Hematopoietic multipotent progenitor cell treated with erythropoietin and hydrocortisone succinate and interleukin-3 and kit ligand, for 8 days (in vitro differentiated cells): ENCODE measurements at regions not wholly inside any gene's neighbourhood (a gene's known extent, or its start where the extent isn't known, plus 50 kb on each side); places are given as distances from the start of the nearest gene placed in this dataset.
"Not testable (repeated sequence)": the region's sequence is repeated elsewhere in the genome, so short reads cannot be mapped to it uniquely, and the experiment has no call there.

Source experiments
- DNase-seq: peaks from one replicate; pipeline ENCODE4 v3.0.0-alpha.2; 2015

GRCh38 chr12:66733321-66733720 lies 54.4 kb upstream of the GRIP1 start:
- DNase-seq: no peak

DNA sequence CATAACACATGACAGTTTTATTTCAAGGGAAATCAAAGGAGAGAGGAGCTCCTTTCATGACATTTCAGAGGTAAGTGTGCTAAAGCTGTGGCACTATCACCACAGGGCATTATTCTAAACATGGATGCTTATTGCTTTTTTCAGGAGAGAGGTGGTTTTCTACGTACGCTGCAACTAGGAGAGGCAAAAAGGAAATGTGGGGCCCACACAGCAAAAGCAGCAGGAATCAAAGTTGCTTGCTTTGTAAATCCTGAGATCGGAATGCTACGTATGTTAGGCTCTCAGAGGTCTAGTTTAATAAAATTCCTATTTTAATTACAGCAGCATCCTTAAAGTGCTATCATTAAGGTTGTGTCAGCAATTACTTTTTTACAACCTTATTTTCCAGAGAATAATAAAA lies 55.0 kb upstream of the GRIP1 start:
- no peak for DNase-seq

GRCh38 chr12:66735275-66735674 lies 56.4 kb upstream of the GRIP1 start:
- DNase-seq: no peak

- no peak for DNase-seq
These were observed 58.1 kb upstream of the GRIP1 start for GRCh38 chr12:66736931-66737330.

DNA sequence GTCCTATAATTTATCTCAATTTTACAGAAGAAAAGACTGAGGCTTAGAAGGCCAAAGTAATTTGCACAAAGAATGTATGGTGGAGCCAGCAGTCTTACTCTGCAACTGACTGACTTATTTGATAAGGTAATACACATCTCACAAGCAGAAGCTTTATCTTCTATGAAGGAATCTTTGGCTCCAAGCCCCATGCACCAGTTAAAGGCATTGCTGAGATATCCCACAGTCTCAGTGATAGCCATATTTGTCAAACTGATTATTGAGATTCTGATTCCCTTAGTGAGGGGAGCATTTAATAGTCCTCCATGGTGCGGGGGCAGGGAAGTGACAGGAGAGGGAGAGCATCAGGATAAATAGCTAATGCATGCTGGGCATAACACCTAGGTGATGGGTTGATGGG lies 60.4 kb upstream of the GRIP1 start:
- no peak for DNase-seq

GRCh38 chr12:66739940-66740651 lies 61.2 kb upstream of the GRIP1 start:
- DNase-seq: no peak

DNA sequence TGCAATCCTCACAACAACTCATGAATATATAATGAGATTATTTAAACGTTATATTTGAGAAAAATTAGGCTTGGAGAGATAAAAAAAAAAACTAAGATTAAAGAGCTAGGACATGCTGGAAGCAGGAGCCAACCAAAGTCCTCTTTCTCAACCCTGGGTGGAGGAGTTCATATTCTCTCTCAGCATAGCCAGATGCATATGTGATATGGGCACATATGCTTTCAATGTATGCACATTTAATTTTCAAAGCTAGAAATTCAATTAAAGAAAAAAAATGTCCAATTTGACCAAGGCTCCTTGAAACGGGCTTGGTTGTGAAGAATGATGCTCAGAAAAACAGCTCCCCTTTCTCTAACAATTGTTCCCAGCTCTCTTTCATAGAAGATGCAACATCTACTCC lies 61.9 kb upstream of the GRIP1 start:
- no peak for DNase-seq

GRCh38 chr12:66741919-66742318 lies 63.0 kb upstream of the GRIP1 start:
- DNase-seq: no peak

- DNase-seq: no peak
These were observed 63.9 kb upstream of the GRIP1 start for GRCh38 chr12:66742508-66743367.

GRCh38 chr12:66744461-66744860 lies 65.6 kb upstream of the GRIP1 start:
- no peak for DNase-seq

DNA sequence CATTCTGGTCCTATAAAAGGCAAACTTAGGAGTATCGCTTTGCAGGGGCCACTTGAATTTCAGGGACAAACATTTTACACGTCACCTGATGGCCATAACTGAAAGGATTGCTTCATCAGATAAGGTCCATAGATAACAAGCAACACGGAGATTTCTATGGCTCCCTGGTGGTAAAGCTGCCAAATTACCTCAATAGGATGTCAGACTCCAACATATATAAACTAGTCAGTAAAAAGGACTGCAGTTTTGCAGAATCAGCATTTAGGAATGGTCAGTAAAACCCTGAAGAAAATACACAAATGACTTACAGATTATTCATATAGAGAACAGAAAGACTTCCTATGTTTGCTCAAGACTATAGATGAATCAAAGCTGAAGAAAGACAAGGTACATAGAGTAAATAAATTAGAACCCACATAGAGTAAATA lies 66.1 kb upstream of the GRIP1 start:
- DNase-seq: no peak

- no peak for DNase-seq
These were observed 67.8 kb upstream of the GRIP1 start for GRCh38 chr12:66746489-66747201.

- no peak for DNase-seq
These were observed 72.7 kb upstream of the GRIP1 start for GRCh38 chr12:66751432-66752113.

GRCh38 chr12:66753810-66754209 lies 74.9 kb upstream of the GRIP1 start:
- no peak for DNase-seq

DNA sequence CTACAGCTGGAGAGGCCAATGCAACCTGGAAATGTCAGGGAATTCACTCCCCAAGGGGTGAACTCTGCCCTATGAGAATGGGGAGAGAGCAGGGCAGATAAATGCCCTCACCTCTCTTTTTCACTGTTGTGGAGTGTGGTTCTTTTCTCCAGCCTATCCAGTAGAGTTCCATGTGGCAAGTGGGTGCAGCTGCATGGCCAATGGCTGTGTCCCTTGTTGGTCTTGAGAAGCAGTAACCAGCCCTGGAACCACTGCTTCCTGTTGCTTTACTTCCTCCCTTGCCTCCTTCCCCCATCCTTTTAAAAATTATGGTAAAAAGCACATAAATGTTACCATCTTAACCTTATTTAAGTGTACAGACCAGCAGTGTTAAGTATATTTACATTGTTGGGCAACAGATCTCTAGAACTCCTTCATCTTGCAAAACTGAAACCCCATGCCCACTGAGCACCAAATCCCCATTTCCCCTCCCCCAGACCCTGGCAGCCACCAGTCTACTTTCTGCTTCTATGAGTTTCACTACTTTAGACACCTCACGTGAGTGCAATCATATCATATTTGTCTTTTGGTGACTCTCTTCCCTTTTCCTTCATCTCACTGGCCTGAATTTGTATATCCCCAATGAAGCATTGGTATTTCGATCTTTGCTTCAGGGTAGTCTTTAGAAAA lies 77.0 kb upstream of the GRIP1 start:
- DNase-seq: no peak

- DNase-seq: no peak
These were observed 77.8 kb upstream of the GRIP1 start for GRCh38 chr12:66756631-66757030.

DNA sequence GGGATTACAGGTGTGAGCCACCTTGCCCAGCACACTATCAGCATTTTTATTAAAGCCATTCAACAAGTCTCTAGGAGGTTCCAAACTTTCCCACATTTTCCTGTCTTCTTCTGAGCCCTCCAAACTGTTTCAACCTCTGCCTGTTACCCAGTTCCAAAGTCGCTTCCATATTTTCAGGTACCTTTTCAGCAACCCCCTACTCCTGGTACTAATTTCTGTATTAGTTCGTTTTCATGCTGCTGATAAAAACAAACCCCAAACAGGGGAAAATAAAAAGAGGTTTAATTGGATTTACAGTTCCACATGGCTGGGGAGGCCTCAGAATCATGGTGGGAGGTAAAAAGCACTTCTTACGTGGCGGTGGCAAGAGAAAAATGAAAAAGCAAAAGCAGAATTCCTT lies 81.2 kb upstream of the GRIP1 start:
- not testable (repeated sequence) for DNase-seq

DNA sequence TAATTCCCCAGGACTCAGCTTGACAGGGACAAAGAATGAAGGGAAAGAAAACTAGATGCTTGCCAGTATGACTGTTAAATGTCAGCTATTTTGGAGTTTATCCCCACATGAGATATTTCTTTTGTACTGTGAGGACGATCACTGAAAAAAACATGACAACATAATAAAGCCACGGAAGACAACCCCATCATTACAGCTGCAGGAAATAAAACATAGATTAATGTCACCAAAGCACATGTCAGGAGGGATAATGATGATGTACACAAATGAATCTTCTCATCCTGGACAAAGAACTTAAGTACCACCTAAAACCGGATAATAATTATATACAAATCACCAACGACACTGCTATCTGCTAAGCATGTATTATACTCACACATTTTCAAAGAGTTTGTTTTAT lies 84.6 kb upstream of the GRIP1 start:
- DNase-seq: no peak

- no peak for DNase-seq
These were observed 86.3 kb upstream of the GRIP1 start for GRCh38 chr12:66765204-66765603.

GRCh38 chr12:66767536-66767935 lies 88.7 kb upstream of the GRIP1 start:
- DNase-seq: no peak

DNA sequence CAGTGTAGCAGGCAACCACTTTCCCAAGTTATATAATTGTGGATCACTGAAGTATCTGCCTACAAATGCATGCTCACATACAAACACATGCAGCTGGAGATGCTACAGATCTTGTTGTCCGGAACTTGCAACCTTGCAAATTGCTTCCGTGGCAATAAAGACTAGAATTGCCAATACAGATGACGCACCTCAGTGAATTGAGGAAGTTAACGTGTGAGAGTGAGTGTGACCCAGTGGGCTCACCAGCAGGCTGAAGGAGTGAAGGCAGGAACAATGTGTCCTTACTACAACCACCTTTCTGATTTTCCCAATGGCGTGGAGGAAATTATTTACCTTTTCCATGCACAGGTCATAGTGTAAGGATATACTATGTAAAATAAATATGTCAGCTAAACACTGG lies 89.4 kb upstream of the GRIP1 start:
- no peak for DNase-seq

DNA sequence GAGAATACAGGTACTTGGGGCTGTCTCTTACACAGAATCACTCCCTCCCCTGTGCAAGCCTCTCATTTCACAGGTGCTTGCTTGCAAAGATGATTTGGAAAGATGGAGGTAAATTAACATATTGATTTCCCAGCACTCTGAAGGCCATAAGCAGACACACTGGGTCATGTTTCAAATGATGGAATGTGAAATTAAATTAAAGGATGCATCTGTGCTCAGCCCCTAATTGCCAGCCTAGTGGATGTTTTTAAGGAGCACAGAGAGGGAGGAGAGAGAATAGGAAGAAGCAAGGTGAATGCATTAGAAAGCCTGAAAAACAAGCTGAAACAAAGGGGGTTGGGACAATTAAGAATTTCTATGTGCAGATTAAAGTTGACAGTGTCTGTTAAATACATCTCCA lies 96.1 kb upstream of the GRIP1 start:
- no peak for DNase-seq

DNA sequence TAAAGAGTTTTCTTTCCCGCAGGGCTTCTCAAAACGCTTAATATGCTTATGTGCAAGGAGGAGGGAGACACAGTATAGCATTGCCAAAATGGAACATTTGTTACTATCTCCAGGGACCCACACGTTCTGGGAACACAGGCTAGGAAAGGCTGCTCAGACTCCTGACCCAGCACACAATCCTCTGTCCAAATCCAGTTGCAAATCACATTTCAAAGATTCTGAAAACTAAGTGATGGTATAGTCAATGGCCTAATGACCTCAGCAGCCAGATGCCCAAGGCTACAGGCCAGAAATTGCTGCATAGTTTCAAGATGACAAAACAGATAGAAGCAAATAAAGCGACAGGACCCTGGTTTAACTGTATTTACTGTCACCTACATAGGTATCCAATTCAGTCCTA lies 97.0 kb upstream of the GRIP1 start:
- DNase-seq: no peak
